ENCODE measurements at regions not wholly inside any gene's neighbourhood (a gene's known extent, or its start where the extent isn't known, plus 50 kb on each side); places are given as distances from the start of the nearest gene placed in this dataset.

DNA sequence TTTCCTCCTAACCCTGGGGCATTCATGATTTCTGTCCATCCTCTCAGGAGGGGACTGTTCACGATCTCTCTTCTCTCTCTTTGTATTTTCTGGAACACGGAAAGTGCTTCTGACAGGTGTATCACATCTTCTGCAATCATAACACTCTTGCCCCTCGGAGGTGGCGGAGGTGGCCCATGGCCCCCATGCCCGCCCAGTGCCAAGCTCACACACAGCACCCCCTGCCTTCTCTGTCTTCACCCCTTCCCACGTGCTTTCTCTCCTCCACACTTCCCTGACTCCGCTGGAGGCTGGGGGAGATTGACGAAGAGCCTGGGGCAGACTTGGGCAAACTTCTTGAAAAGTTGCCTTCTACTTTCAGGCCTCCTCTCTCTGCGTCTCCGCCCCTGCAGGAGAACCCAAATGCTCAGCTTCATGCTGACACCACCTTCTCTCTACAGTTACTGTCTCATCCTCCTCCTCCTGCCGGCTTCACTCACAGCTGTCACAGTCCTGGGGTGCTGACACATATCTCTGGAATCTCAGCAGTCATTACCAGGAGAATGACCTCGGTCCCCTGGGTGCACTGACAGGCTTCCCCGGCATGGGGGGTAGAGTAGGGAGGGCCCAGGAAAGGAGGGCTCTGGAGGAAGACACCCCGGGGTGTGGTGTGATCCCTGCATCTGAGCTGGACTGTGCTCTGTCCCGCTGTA lies 127.1 kb downstream of the ENGASE start:
- TF ChIP-seq, protein P1, sequence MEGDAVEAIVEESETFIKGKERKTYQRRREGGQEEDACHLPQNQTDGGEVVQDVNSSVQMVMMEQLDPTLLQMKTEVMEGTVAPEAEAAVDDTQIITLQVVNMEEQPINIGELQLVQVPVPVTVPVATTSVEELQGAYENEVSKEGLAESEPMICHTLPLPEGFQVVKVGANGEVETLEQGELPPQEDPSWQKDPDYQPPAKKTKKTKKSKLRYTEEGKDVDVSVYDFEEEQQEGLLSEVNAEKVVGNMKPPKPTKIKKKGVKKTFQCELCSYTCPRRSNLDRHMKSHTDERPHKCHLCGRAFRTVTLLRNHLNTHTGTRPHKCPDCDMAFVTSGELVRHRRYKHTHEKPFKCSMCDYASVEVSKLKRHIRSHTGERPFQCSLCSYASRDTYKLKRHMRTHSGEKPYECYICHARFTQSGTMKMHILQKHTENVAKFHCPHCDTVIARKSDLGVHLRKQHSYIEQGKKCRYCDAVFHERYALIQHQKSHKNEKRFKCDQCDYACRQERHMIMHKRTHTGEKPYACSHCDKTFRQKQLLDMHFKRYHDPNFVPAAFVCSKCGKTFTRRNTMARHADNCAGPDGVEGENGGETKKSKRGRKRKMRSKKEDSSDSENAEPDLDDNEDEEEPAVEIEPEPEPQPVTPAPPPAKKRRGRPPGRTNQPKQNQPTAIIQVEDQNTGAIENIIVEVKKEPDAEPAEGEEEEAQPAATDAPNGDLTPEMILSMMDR (IDR thresholded peaks at IDR 0.05): no peak
- TF ChIP-seq POLR2A (IDR thresholded peaks at IDR 0.05): no peak

Measured in uterus (tissue), 2 donors.